ENCODE measurements at regions not wholly inside any gene's neighbourhood (a gene's known extent, or its start where the extent isn't known, plus 50 kb on each side); places are given as distances from the start of the nearest gene placed in this dataset.
A peak's percentile ranks its signal among the peaks of the same experiment; 100 is the strongest.

- DNase-seq (ENCODE audit: low read depth, low spot score): peak; percentile 29
Observed at GRCh38 chr2:100193291-100193710, 50.9 kb upstream of the AFF3 start.

- DNase-seq (ENCODE audit: low read depth, low spot score): no peak
Observed at GRCh38 chr2:100192825-100193224, 50.4 kb upstream of the AFF3 start.

- no peak for DNase-seq (ENCODE audit: low read depth, low spot score)
Observed at GRCh38 chr2:100192300-100192699, 49.9 kb upstream of the AFF3 start.

Data from pulmonary artery endothelial cell (primary cell).